ENCODE measurements at regions not wholly inside any gene's neighbourhood (a gene's known extent, or its start where the extent isn't known, plus 50 kb on each side); places are given as distances from the start of the nearest gene placed in this dataset.

DNA sequence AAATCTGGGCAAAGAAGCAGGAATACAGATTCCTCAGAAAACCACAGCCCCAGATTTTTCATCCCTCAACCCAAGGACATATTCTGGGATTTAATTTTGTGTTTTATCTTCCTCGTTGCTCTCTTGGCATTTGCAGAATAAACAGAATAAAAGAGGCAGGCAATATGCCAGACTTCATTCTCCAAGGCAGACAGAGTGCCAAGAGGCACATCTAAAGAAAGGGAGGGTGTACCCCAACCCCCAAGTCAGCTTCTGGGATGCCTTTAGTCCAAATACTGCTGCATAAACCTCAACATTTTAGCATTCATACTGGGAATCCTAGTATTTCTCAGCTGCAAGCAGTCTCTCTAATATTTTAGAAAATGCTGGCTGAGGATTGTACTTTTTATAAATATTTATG is 629.2 kb downstream of the KLHL13 start:
- BruUV-seq (replicated peaks), result no TSS peak
- Histone ChIP-seq H3K36me3 (ENCODE audit: control insufficient read depth, insufficient read depth, low read length) (no peaks in the 10 kb centered on the region), H3K9me3 (no peaks in the 10 kb centered on the region), H3K4me1 (no peaks in the 10 kb centered on the region), H3K4me3 (ENCODE audit: low read depth, low read length) (no peak overlapping the region), H3K27me3 (replicated peaks; ENCODE audit: control insufficient read depth, insufficient read depth, low read length) (no peaks in the 10 kb centered on the region)
- ChIA-PET POLR2A (no interaction called here), CTCF (no interaction called here)
- no peak overlapping the region for H3K27ac Mint-ChIP-seq (ENCODE audit: unreplicated experiment)
- H3K4me1 Mint-ChIP-seq (ENCODE audit: low read depth, unreplicated experiment), result no peaks in the 10 kb centered on the region
- H3K27me3 Mint-ChIP-seq (ENCODE audit: insufficient read depth, unreplicated experiment), result no peaks in the 10 kb centered on the region
- no peaks in the 10 kb centered on the region for H3K9me3 Mint-ChIP-seq (ENCODE audit: unreplicated experiment)
- no peak overlapping the region for H3K4me3 Mint-ChIP-seq (ENCODE audit: unreplicated experiment)
- no peaks in the 10 kb centered on the region for H3K36me3 Mint-ChIP-seq (ENCODE audit: insufficient read depth, unreplicated experiment)
- intact Hi-C loops (cut with micrococcal nuclease; ENCODE audit: unreplicated experiment), result no loop called here
- TF ChIP-seq, protein P1, sequence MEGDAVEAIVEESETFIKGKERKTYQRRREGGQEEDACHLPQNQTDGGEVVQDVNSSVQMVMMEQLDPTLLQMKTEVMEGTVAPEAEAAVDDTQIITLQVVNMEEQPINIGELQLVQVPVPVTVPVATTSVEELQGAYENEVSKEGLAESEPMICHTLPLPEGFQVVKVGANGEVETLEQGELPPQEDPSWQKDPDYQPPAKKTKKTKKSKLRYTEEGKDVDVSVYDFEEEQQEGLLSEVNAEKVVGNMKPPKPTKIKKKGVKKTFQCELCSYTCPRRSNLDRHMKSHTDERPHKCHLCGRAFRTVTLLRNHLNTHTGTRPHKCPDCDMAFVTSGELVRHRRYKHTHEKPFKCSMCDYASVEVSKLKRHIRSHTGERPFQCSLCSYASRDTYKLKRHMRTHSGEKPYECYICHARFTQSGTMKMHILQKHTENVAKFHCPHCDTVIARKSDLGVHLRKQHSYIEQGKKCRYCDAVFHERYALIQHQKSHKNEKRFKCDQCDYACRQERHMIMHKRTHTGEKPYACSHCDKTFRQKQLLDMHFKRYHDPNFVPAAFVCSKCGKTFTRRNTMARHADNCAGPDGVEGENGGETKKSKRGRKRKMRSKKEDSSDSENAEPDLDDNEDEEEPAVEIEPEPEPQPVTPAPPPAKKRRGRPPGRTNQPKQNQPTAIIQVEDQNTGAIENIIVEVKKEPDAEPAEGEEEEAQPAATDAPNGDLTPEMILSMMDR (IDR thresholded peaks at IDR 0.05; ENCODE audit: insufficient read depth in 1 of 2, low read depth in 1 of 2, low read length in 1 of 2, severe bottlenecking in 1 of 2, unreplicated experiment in 1 of 2), result no peak
- no peak for DNase-seq

DNA sequence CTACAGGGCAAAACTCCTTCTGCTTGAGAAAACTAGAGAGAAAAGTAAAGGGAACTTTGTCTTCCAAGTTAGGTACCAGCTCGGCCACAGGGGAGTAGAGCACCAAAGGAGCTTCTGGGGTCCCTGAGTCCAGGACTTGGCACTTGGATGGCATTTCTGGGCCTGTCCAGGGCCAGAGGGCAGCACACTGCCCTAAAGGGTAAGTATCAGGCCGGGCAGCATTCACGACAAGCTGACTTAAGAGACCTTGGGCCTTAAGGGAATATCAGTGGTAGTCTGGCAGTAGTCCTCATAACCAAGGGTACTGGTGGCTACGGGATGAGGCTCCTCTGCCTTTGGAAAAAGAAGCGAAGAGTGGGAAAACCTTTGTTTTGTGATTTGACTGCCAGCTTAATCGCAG is 632.7 kb downstream of the KLHL13 start:
- BruUV-seq (replicated peaks), result no TSS peak

DNA sequence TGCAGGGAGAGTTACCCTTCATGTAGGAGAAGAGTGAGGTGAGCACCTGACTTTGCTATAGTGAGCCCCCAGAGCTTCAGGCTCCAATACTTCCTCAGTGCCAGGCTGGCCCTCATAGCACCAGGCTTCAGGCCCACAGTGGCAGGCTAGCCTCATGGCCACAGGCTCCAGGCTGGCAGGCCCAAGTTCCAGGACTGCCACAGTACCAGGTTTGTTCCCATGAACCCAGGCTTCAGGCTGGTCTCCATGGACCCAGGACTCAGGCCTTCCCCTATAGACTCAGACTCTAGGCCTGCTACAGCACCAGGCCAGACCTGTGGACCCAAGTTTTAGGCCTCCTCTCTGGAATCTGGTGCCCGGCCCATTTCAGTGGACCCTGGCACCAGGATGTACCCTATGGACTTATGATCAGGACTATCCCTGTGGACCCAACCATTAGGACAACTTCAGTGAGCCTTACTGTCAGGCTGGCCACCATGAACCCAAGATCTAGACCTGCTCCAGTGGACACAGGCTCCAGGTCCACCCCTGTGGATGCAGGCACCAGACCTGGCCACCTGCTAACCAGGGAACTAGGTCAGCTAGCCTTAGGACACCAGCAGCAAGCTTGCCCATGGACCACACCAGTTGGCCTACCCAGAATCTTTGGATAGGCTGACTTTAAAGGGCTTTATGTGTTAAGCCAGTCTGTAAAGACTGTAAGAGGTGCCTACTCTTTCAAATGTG is 658.2 kb downstream of the KLHL13 start:
- DNase-seq, result no peak

More for the DNA sequence above, 632.7 kb downstream of the KLHL13 start:
- ChIA-PET CTCF (no interaction called here), POLR2A (no interaction called here)
- intact Hi-C loops (cut with micrococcal nuclease; ENCODE audit: unreplicated experiment), result no loop called here
- TF ChIP-seq, protein P1 (IDR thresholded peaks at IDR 0.05; ENCODE audit: insufficient read depth in 1 of 2, low read depth in 1 of 2, low read length in 1 of 2, severe bottlenecking in 1 of 2, unreplicated experiment in 1 of 2), result no peak
- Histone ChIP-seq H3K27me3 (replicated peaks; ENCODE audit: control insufficient read depth, insufficient read depth, low read length) (no peaks in the 10 kb centered on the region), H3K4me3 (ENCODE audit: low read depth, low read length) (no peak overlapping the region), H3K4me1 (no peaks in the 10 kb centered on the region), H3K9me3 (no peaks in the 10 kb centered on the region), H3K36me3 (ENCODE audit: control insufficient read depth, insufficient read depth, low read length) (no peaks in the 10 kb centered on the region)
- no peaks in the 10 kb centered on the region for H3K4me1 Mint-ChIP-seq (ENCODE audit: low read depth, unreplicated experiment)
- no peak for DNase-seq
- no peak overlapping the region for H3K4me3 Mint-ChIP-seq (ENCODE audit: unreplicated experiment)
- H3K27me3 Mint-ChIP-seq (ENCODE audit: insufficient read depth, unreplicated experiment), result no peaks in the 10 kb centered on the region
- no peaks in the 10 kb centered on the region for H3K9me3 Mint-ChIP-seq (ENCODE audit: unreplicated experiment)
- no peaks in the 10 kb centered on the region for H3K36me3 Mint-ChIP-seq (ENCODE audit: insufficient read depth, unreplicated experiment)
- H3K27ac Mint-ChIP-seq (ENCODE audit: unreplicated experiment), result no peak overlapping the region

More for the DNA sequence above, 658.2 kb downstream of the KLHL13 start:
- POLR2A ChIA-PET, result no interaction called here
- intact Hi-C loops (cut with micrococcal nuclease; ENCODE audit: unreplicated experiment), result no loop called here
- H3K4me1 ChIP-seq, result no peaks in the 10 kb centered on the region
- BruUV-seq (replicated peaks), result no TSS peak
- TF ChIP-seq, protein P1 (IDR thresholded peaks at IDR 0.05; ENCODE audit: insufficient read depth in 1 of 2, low read depth in 1 of 2, low read length in 1 of 2, severe bottlenecking in 1 of 2, unreplicated experiment in 1 of 2), result no peak
- Mint-ChIP-seq H3K27me3 (ENCODE audit: insufficient read depth, unreplicated experiment) (no peaks in the 10 kb centered on the region), H3K4me3 (ENCODE audit: unreplicated experiment) (no peak overlapping the region), H3K27ac (ENCODE audit: unreplicated experiment) (no peak overlapping the region), H3K36me3 (ENCODE audit: insufficient read depth, unreplicated experiment) (no peaks in the 10 kb centered on the region), H3K9me3 (ENCODE audit: unreplicated experiment) (no peaks in the 10 kb centered on the region), H3K4me1 (ENCODE audit: low read depth, unreplicated experiment) (no peaks in the 10 kb centered on the region)
- H3K9me3 ChIP-seq, result no peaks in the 10 kb centered on the region
- CTCF ChIA-PET, result no interaction called here
- H3K36me3 ChIP-seq (ENCODE audit: control insufficient read depth, insufficient read depth, low read length), result no peaks in the 10 kb centered on the region
- H3K4me3 ChIP-seq (ENCODE audit: low read depth, low read length), result no peak overlapping the region
- H3K27me3 ChIP-seq (replicated peaks; ENCODE audit: control insufficient read depth, insufficient read depth, low read length), result no peaks in the 10 kb centered on the region

Measured in Caco-2 (cell line).